ENCODE measurements at regions not wholly inside any gene's neighbourhood (a gene's known extent, or its start where the extent isn't known, plus 50 kb on each side); places are given as distances from the start of the nearest gene placed in this dataset.

DNA sequence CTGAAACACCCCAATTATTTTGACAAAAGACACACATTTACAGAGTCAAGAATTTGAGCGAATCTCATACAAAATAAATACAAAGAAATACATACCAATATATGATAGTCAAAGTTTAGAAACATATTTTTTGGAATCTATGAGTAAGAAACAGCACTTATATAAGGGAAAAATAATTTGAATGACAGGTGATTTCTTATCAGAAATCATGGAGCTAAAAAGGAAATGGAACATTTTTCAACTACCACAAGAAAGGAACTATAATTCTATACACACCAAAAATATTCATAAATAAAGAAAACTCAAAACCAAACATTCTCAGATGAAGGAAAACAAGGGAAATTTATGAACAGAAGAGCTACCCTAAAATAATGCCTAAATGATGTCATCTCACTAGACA is 1226.6 kb downstream of the PCDH9 start:
- no peak overlapping the region for H2BK12ac ChIP-seq (ENCODE audit: insufficient read length, low read depth, low read length)
- H2BK5ac ChIP-seq (ENCODE audit: insufficient read length, low read length), result no peak overlapping the region
- TF ChIP-seq, protein P1, sequence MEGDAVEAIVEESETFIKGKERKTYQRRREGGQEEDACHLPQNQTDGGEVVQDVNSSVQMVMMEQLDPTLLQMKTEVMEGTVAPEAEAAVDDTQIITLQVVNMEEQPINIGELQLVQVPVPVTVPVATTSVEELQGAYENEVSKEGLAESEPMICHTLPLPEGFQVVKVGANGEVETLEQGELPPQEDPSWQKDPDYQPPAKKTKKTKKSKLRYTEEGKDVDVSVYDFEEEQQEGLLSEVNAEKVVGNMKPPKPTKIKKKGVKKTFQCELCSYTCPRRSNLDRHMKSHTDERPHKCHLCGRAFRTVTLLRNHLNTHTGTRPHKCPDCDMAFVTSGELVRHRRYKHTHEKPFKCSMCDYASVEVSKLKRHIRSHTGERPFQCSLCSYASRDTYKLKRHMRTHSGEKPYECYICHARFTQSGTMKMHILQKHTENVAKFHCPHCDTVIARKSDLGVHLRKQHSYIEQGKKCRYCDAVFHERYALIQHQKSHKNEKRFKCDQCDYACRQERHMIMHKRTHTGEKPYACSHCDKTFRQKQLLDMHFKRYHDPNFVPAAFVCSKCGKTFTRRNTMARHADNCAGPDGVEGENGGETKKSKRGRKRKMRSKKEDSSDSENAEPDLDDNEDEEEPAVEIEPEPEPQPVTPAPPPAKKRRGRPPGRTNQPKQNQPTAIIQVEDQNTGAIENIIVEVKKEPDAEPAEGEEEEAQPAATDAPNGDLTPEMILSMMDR (conservative IDR thresholded peaks at IDR 0.05), result no peak
- H2BK15ac ChIP-seq (ENCODE audit: low read depth, low read length), result no peak overlapping the region
- Mint-ChIP-seq H3K27me3 (ENCODE audit: low read depth) (no peaks in the 10 kb centered on the region), H3K27ac (no peak overlapping the region), H3K9me3 (peaks cover 10% of the 10 kb centered on the region in 2 experiments; a peak in 4 of 5 replicates), H3K36me3 (ENCODE audit: insufficient read depth in 1 of 3, low read depth in 3 of 3) (peaks cover 0 to 9% (median 6%) of the 10 kb centered on the region in 3 experiments; a peak in 5 of 7 replicates), H3K4me3 (no peak overlapping the region), H3K4me1 (no peaks in the 10 kb centered on the region)
- H3K56ac ChIP-seq (ENCODE audit: insufficient read length, low read depth, low read length), result no peak overlapping the region
- no peak overlapping the region for H3K27ac ChIP-seq (ENCODE audit: insufficient read length, low read depth, low read length)
- no peak overlapping the region for H2AK5ac ChIP-seq (ENCODE audit: insufficient read length, low read length)
- H3K79me1 ChIP-seq (ENCODE audit: insufficient read depth, low read depth, low read length, poor library complexity, severe bottlenecking), result no peaks in the 10 kb centered on the region
- H3T11ph ChIP-seq (ENCODE audit: low read length), result no peak overlapping the region
- H4K91ac ChIP-seq (ENCODE audit: insufficient read length, low read depth, low read length), result no peak overlapping the region
- no peaks in the 10 kb centered on the region for H3K27me3 ChIP-seq (ENCODE audit: insufficient read depth, low read length)
- no peaks in the 10 kb centered on the region for H3K4me1 ChIP-seq (ENCODE audit: insufficient read depth, low read length)
- H3K9ac ChIP-seq (ENCODE audit: extremely low read depth, insufficient read length, low read length), result no peak overlapping the region
- no peak overlapping the region for H2BK20ac ChIP-seq (ENCODE audit: low read depth, low read length, poor library complexity, severe bottlenecking)
- no peak overlapping the region for H2AFZ ChIP-seq (ENCODE audit: low read length)
- H3K23me2 ChIP-seq (ENCODE audit: insufficient read length, low read depth, low read length, poor library complexity, severe bottlenecking), result no peaks in the 10 kb centered on the region
- no peak overlapping the region for H3K14ac ChIP-seq (ENCODE audit: insufficient read depth, low read length)
- H3K4ac ChIP-seq (ENCODE audit: low read depth, low read length), result no peak overlapping the region
- DNase-seq, result no peak
- no CpG with 5 or more reads among the region's 1 CpG for WGBS (ENCODE audit: extremely low coverage, insufficient read length, low lambda C conversion rate)
- H4K8ac ChIP-seq (replicated peaks; ENCODE audit: insufficient read length, low read depth, low read length), result no peak overlapping the region
- no peaks in the 10 kb centered on the region for H3K9me3 ChIP-seq (ENCODE audit: control insufficient read depth, low read depth, low read length)
- no peak overlapping the region for H3K23ac ChIP-seq (ENCODE audit: insufficient read length, low read depth, low read length)
- H3K4me2 ChIP-seq (ENCODE audit: insufficient read depth, insufficient read length, low read length), result no peak overlapping the region
- H2BK120ac ChIP-seq (ENCODE audit: low read depth, low read length, poor library complexity, severe bottlenecking), result no peak overlapping the region
- no peak overlapping the region for H3K18ac ChIP-seq (ENCODE audit: insufficient read length, low read depth, low read length)
- no peaks in the 10 kb centered on the region for H4K20me1 ChIP-seq (ENCODE audit: control insufficient read depth, insufficient read depth, insufficient read length)
- no peak overlapping the region for H4K5ac ChIP-seq (ENCODE audit: insufficient read length, low read depth, low read length)
- H3K79me2 ChIP-seq (ENCODE audit: insufficient read depth, low read length), result no peaks in the 10 kb centered on the region
